Spleen (tissue), 11 donors: ENCODE measurements at regions not wholly inside any gene's neighbourhood (a gene's known extent, or its start where the extent isn't known, plus 50 kb on each side); places are given as distances from the start of the nearest gene placed in this dataset.
"Not testable (repeated sequence)": the region's sequence is repeated elsewhere in the genome, so short reads cannot be mapped to it uniquely, and the experiment has no call there.

Experiments
- DNase-seq: peaks from one replicate; pipeline ENCODE4 v3.0.0-alpha.2; 2020
- H3K27ac ChIP-seq, 8 donors: fragments of 200-600 bp; sonication (generic) in 7 of 8; 1 replicate in 4 of 8; 2 replicates in 4 of 8; pipeline versions ENCODE4 v1.5.0 to v1.8.0; 2016 to 2021; ENCODE audit warnings: inconsistent platforms in 4 of 8, mild to moderate bottlenecking in 4 of 8, moderate library complexity in 1 of 8
- H3K27me3 ChIP-seq, 7 donors: fragments of 200-600 bp; sonication (generic) in 6 of 7; replicated peaks in 1 of 7; 1 replicate in 4 of 7; 2 replicates in 3 of 7; pipeline versions ENCODE4 v1.5.0 to v1.8.0; 2016 to 2021; ENCODE audit warnings: inconsistent platforms in 3 of 7, mild to moderate bottlenecking in 1 of 7
- H3K36me3 ChIP-seq, 6 donors: fragments of 200-600 bp; sonication (generic) in 5 of 6; 1 replicate in 4 of 6; 2 replicates in 2 of 6; pipeline versions ENCODE4 v1.5.0 to v1.8.0; 2016 to 2021; ENCODE audit warnings: inconsistent platforms in 2 of 6
- H3K4me1 ChIP-seq, 6 donors: fragments of 200-600 bp; sonication (generic) in 5 of 6; 1 replicate in 3 of 6; 2 replicates in 3 of 6; pipeline versions ENCODE4 v1.5.0 to v1.8.0; 2016 to 2021; ENCODE audit warnings: inconsistent platforms in 3 of 6
- H3K4me3 ChIP-seq, 8 donors: fragments of 200-600 bp; sonication (generic) in 7 of 8; 1 replicate in 4 of 8; 2 replicates in 4 of 8; pipeline versions ENCODE4 v1.5.0 to v1.8.0; 2016 to 2021; ENCODE audit warnings: inconsistent platforms in 4 of 8, mild to moderate bottlenecking in 4 of 8, moderate library complexity in 2 of 8
- H3K9me3 ChIP-seq, 8 donors: fragments of 200-600 bp; sonication (generic) in 7 of 8; 1 replicate in 4 of 8; 2 replicates in 4 of 8; pipeline versions ENCODE4 v1.5.0 to v1.8.0; 2016 to 2021; ENCODE audit warnings: inconsistent platforms in 4 of 8
- CTCF ChIP-seq, 11 experiments: fragments of 200-600 bp in 7 of 11; fragments of 450-650 bp in 4 of 11; sonication (generic) in 4 of 11; IDR thresholded peaks in 8 of 11; conservative IDR thresholded peaks in 3 of 11; 1 replicate in 7 of 11; 2 replicates in 4 of 11; pipeline versions ENCODE4 v1.4.0 to v1.8.0; 2016 to 2021; ENCODE audit warnings: antibody characterized with exemption in 11 of 11, inconsistent platforms in 4 of 11, mild to moderate bottlenecking in 1 of 11
- whole genome bisulfite sequencing, 5 donors: extraction: QIAGEN DNeasy Blood & Tissue Kit in 3 of 5; methylation state at CpG; one replicate each; pipeline versions ENCODE4 v1.1.5 to v1.1.7; 2013 to 2018; 5-methylcytosine and 5-hydroxymethylcytosine counted together
- intact Hi-C: fragments of 100-400 bp; cut with DNase I; formaldehyde crosslinking; loops from one replicate; pipeline ENCODE4 v1.15.0; 2023; ENCODE audit warnings: low total_unique reads
- donor health status: healthy with polysubstance abuse.
- donor health status: DM: no; HTN: no; CAD: no; lungs with moderate emphysema.
- donor health status: DM: no; HTN: no; CAD: no.
- donor health status: Bipolar disorder and iron deficiency.
- donor health status: healthy.
- donor health status: DM: no; HTN: no; CAD: no.
- donor health status: DM: yes; HTN: yes; CAD: no.

DNA sequence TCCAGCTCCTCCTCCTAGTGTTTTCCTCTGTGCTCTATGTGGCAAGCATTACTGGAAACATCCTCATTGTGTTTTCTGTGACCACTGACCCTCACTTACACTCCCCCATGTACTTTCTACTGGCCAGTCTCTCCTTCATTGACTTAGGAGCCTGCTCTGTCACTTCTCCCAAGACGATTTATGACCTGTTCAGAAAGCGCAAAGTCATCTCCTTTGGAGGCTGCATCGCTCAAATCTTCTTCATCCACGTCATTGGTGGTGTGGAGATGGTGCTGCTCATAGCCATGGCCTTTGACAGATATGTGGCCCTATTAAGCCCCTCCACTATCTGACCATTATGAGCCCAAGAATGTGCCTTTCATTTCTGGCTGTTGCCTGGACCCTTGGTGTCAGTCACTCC, 64.0 kb downstream of the OR4F15 start:
- H3K4me1 ChIP-seq, DNase-seq, intact Hi-C loops, H3K27me3 ChIP-seq, H3K9me3 ChIP-seq, H3K4me3 ChIP-seq, H3K27ac ChIP-seq, H3K36me3 ChIP-seq: not testable (repeated sequence)
- WGBS, 5 donors, result 44 to 60% (median 46%) methylated on average over 4 of the region's 4 CpGs

GRCh38 chr15:101877649-101878048, 65.6 kb downstream of the OR4F15 start:
- not testable (repeated sequence) for DNase-seq
- 0 to 7% (median 2%) methylated on average over 3 of the region's 3 CpGs for WGBS, 5 donors

DNA sequence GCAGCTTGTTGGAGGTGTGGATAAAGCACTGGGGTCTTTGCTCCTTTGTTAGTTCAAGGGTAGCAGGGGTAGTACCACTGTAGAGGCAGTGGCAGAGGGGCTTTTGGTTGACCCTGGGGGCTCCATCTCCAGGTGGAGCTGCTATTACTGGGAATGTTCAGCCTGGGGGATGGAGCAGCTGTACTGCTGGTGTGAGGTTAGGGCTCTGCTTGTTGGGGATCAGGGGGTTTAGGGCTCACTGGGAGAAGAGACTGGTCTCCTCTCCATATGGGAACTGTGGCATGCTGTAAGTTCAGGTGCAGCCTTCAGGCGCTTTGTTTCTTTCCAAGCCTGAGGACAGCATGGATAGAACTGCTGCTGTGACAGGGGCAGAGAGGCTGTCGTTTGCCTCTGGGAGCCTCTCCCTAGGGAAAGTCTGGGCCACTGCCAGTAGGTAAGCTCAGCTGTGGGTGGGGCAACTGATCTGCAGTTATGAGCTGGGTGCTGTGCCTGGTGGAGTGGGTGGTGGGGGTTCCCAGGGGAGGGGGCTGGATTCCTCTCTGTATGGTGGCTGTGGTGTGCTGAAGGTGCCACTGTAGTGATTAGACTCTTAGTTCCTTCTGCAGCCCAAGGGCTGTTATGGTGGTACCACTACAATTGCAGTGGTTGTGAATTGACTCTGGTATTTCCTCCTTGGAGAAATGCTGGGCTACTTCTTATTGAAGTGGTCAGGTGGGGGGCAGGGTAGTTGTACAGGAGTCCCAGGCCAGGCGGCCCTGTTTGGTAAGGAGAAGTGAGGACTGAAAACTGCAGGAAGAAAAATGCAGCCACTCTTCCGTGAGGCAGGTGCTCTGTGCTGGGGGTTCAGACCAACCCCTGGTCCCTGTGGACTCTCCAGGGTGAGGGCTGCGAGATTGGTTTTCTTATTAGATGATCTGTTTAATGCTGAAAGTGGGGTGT, 100.6 kb downstream of the OR4F15 start:
- intact Hi-C loops, H3K27ac ChIP-seq, H3K9me3 ChIP-seq, H3K36me3 ChIP-seq, H3K4me1 ChIP-seq, H3K27me3 ChIP-seq, H3K4me3 ChIP-seq: not testable (repeated sequence)
- 55 to 90% (median 81%) methylated on average over 1 to 3 of the region's 5 CpGs; no CpG with 5 or more reads in 2 of the 5 donors for WGBS, 5 donors
- peak; percentile 11 for DNase-seq

More at GRCh38 chr15:101877649-101878048, 65.6 kb downstream of the OR4F15 start:
- H3K4me3 ChIP-seq, H3K36me3 ChIP-seq, intact Hi-C loops, H3K9me3 ChIP-seq, H3K27ac ChIP-seq, H3K27me3 ChIP-seq, H3K4me1 ChIP-seq: not testable (repeated sequence)
- peak in 2 of 11 experiments; percentile 22 to 34 for TF ChIP-seq CTCF (IDR thresholded peaks at IDR 0.05 in 8 of 11, conservative IDR thresholded peaks at IDR 0.05 in 3 of 11)

DNA sequence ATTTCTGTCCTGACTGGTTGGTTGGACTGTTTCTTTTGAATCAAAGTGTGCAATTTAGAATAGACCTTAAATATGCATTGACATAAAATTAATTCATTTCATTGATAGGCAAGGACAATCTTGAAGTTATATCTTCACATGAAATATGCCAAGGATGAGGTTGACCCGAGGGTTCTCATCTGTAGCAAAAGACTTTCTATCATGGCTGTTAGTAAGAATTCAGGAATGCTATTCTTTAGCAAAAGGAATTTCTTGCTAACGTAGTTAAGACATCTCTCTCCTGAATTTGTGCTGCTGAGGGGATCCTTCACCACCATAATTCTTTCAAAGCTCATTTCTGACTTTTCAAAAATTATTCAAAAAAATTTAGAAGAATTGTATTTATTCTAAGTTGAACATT, 112.6 kb downstream of the OR4F15 start:
- H3K36me3 ChIP-seq, H3K27me3 ChIP-seq, DNase-seq, H3K9me3 ChIP-seq, H3K4me3 ChIP-seq, intact Hi-C loops, H3K4me1 ChIP-seq, H3K27ac ChIP-seq: not testable (repeated sequence)
- WGBS, 5 donors, result 50 to 57% (median 50%) methylated on average over 1 of the region's 2 CpGs; no CpG with 5 or more reads in 2 of the 5 donors

DNA sequence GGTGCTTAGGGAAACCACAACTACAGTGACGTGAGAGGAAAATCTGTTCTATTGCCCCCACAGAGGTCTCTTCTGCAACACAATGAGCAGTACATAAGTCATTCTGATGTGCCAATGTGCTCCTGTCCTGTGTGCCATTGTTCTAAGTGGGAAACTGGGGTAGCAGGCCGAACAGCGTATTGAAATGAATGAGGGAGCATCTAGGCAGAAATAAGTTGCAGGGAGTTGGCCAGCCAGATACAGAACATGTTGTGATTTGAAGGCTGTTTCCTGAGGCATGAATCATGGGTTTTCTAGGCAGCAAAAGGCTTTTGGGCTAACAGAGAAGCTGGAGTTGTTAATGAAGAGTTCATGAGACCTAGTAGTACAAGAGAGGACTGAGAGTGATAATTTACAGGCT, 122.5 kb downstream of the OR4F15 start:
- H3K27ac ChIP-seq, H3K4me1 ChIP-seq, H3K9me3 ChIP-seq, H3K4me3 ChIP-seq, H3K27me3 ChIP-seq, H3K36me3 ChIP-seq, DNase-seq, intact Hi-C loops: not testable (repeated sequence)
- no CpG with 5 or more reads among the region's 3 CpGs for WGBS, 5 donors

DNA sequence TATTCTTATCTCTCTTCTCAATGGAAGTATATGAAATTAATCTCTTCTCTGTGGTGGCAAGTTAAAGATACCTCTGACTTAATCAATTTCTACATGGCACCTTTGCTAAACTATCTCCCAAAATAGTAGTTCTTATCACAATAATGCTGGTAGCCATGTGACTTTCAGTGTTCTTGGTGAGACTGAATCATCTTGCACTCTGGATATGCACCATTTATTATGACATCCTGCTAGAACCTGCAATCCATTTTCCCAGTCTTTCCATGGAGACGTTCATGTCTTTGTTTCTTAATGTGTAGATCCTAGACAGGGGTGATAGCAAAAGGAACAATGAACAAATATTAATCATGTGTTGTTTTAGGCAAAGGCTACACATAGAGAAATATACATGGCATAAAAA, 125.4 kb downstream of the OR4F15 start:
- DNase-seq, H3K4me1 ChIP-seq, intact Hi-C loops, H3K9me3 ChIP-seq, H3K4me3 ChIP-seq, H3K27me3 ChIP-seq, H3K27ac ChIP-seq, H3K36me3 ChIP-seq: not testable (repeated sequence)
- no CpG with 5 or more reads among the region's 1 CpG for WGBS, 5 donors

DNA sequence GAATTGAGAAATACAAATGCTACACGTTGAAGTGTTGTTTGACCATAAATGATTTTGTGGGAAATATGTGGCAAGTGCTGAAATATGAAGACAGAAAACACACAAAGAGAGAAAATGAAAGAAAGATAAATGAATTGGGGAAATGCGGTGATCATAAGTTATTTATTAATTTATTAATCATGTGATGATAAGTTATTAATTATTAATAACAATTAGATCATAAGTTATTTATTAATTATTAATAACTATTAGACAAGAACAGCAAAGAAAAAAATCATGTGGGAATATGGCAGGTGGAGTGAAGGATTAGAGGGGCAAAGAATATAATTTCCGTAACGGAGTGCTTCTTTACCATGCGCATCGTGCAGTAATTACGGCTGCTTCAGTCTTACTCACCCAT, 126.6 kb downstream of the OR4F15 start:
- H3K4me3 ChIP-seq, intact Hi-C loops, H3K4me1 ChIP-seq, DNase-seq, H3K27me3 ChIP-seq, H3K27ac ChIP-seq, H3K36me3 ChIP-seq, H3K9me3 ChIP-seq: not testable (repeated sequence)
- 94 to 98% (median 95%) methylated on average over 5 to 6 of the region's 7 CpGs for WGBS, 5 donors

DNA sequence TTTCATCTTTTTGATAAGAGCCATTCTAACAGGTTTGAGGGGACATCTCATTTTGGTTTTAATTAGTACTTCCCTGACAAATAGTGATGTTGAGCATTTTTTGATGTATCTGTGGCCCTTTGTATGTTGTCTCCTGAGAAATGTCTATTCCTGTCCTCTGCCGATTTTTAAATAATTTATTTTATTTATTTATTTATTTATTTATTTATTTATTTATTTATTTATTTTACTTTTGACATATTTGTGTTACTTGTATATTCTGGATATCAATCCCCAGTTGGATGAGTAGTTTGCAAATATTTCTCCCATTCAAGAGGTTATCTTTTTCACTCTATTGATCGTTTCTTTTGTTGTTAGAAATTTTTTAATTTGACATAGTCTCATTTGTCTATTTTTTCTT, 133.9 kb downstream of the OR4F15 start:
- H3K4me1 ChIP-seq, H3K4me3 ChIP-seq, H3K36me3 ChIP-seq, H3K27me3 ChIP-seq, DNase-seq, H3K9me3 ChIP-seq, H3K27ac ChIP-seq, intact Hi-C loops: not testable (repeated sequence)
- 75 to 95% (median 88%) methylated on average over 2 of the region's 2 CpGs for WGBS, 5 donors

- H3K9me3 ChIP-seq, DNase-seq, H3K27me3 ChIP-seq, H3K27ac ChIP-seq, H3K4me1 ChIP-seq, H3K4me3 ChIP-seq, intact Hi-C loops, H3K36me3 ChIP-seq: not testable (repeated sequence)
- WGBS, 5 donors, result 38 to 82% (median 62%) methylated on average over 1 of the region's 2 CpGs
These were observed 136.5 kb downstream of the OR4F15 start for GRCh38 chr15:101948491-101949010.

DNA sequence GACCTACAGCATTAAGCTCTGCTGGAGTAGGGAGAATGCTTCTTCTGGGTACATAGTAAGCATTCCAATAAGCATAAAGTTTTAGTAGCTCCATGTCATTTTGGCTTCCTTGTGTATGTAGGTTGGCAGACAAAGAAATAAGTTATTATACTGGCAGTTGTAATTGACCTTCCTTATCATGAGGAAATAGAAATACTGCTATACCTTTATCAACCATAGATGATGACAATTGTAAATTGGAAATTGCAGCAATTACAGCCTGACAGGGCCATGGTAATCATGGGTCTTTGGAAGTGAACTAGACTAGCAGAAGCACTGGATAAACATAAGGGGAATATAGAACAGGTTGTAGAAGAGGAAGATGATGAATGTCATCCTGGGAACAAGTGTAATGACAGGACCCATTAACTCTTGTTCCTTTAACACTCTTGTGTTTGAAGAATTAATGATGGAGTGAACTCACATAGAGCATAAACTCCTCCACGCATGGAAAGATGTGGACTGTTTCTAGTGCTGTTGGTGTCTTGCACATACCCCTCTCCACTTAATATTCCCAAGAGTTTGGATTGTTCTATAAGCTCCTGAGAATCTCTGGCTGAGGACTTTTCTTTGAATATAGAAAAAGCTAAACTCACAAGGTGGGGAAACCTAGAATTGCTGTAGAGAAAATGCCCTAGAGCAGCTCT, 137.5 kb downstream of the OR4F15 start:
- intact Hi-C loops, H3K27ac ChIP-seq, DNase-seq, H3K4me1 ChIP-seq, H3K9me3 ChIP-seq, H3K36me3 ChIP-seq, H3K27me3 ChIP-seq, H3K4me3 ChIP-seq: not testable (repeated sequence)
- WGBS, 5 donors, result 74 to 93% (median 79%) methylated on average over 1 of the region's 1 CpG
